Upper lobe of left lung (tissue), 6 donors: ENCODE measurements at regions not wholly inside any gene's neighbourhood (a gene's known extent, or its start where the extent isn't known, plus 50 kb on each side); places are given as distances from the start of the nearest gene placed in this dataset.

Experiments used
- ATAC-seq, 2 donors: fragments of 200-7000 bp; cut with Tn5 transposase; one replicate each; pipeline ENCODE4 v1.9.1; 2022; ENCODE audit warnings: mild to moderate bottlenecking in 2 of 2, moderate library complexity in 2 of 2; ENCODE audit not compliant: low FRiP score in 2 of 2
- DNase-seq, 2 donors: peaks; one replicate each; pipeline ENCODE4 v3.0.0-alpha.2; 2019 to 2020
- H3K27ac ChIP-seq, 4 donors: fragments of 200-600 bp; sonication (generic); one replicate each; pipeline ENCODE4 v1.5.1; 2016 to 2019
- H3K27me3 ChIP-seq, 4 donors: fragments of 200-600 bp; sonication (generic); one replicate each; pipeline ENCODE4 v1.5.1; 2017 to 2019
- H3K36me3 ChIP-seq, 4 donors: fragments of 200-600 bp; sonication (generic); one replicate each; pipeline ENCODE4 v1.5.1; 2016 to 2019
- H3K4me1 ChIP-seq, 4 donors: fragments of 200-600 bp; sonication (generic); one replicate each; pipeline ENCODE4 v1.5.1; 2018 to 2019
- H3K4me3 ChIP-seq, 4 donors: fragments of 200-600 bp; sonication (generic); one replicate each; pipeline ENCODE4 v1.5.1; 2017 to 2019; ENCODE audit warnings: mild to moderate bottlenecking in 2 of 4, moderate library complexity in 1 of 4
- H3K9me3 ChIP-seq, 4 donors: fragments of 200-600 bp; sonication (generic); one replicate each; pipeline ENCODE4 v1.5.1; 2018 to 2019
- CTCF ChIP-seq, 6 experiments: fragments of 450-650 bp in 4 of 6; fragments of 200-600 bp in 2 of 6; sonication (generic) in 2 of 6; IDR thresholded peaks; one replicate each; pipeline ENCODE4 v1.5.1; 2016 to 2019; ENCODE audit warnings: antibody characterized with exemption in 6 of 6
- EP300 ChIP-seq, 4 donors: sonication (generic); formaldehyde crosslinking; IDR thresholded peaks; one replicate each; pipeline ENCODE4 v1.5.1; 2017; ENCODE audit warnings: antibody characterized with exemption in 4 of 4, control low read depth in 2 of 4
- POLR2A ChIP-seq, 4 donors: fragments of 450-650 bp; IDR thresholded peaks; one replicate each; pipeline ENCODE4 v1.5.1; 2016 to 2017; ENCODE audit warnings: antibody characterized with exemption in 4 of 4, mild to moderate bottlenecking in 2 of 4
- POLR2AphosphoS5 ChIP-seq, 2 donors: sonication (generic); formaldehyde crosslinking; IDR thresholded peaks; one replicate each; pipeline ENCODE4 v1.5.1; 2017; ENCODE audit warnings: antibody characterized with exemption in 2 of 2
- WGBS, 2 donors: methylation state at CpG; one replicate each; pipeline ENCODE4 v1.1.5; 2017 to 2018; 5-methylcytosine and 5-hydroxymethylcytosine counted together
- donor health status: DM: no; HTN: no; CAD: no; lungs with moderate emphysema.
- donor health status: DM: no; HTN: yes; CAD: no; lungs with severe emphysema.

- Histone ChIP-seq H3K27ac (peak overlapping the region in 3 of 4 donors; percentile 15 to 89 (median 46)), H3K27me3 (peaks cover 0 to 6% (median 0%) of the 10 kb centered on the region in 4 donors), H3K36me3 (no peaks in the 10 kb centered on the region), H3K4me3 (peak overlapping the region in 2 of 4 donors; percentile 72 to 75), H3K9me3 (no peaks in the 10 kb centered on the region), H3K4me1 (peaks cover 4 to 17% (median 13%) of the 10 kb centered on the region in 4 donors)
- DNase-seq = no peak
- ATAC-seq = no peak
- TF ChIP-seq CTCF (IDR thresholded peaks at IDR 0.05) (no peak), POLR2AphosphoS5 (IDR thresholded peaks at IDR 0.05) (no peak), POLR2A (IDR thresholded peaks at IDR 0.05) (no peak), EP300 (IDR thresholded peaks at IDR 0.05) (no peak)
- 72 to 76% methylated on average over 6 of the region's 6 CpGs for WGBS, 2 donors
Observed at GRCh38 chr4:71189471-71189870, 149.3 kb upstream of the SLC4A4 start.

GRCh38 chr4:71194454-71194853 lies 144.4 kb upstream of the SLC4A4 start:
- DNase-seq (no peak), ATAC-seq (no peak)
- WGBS, 2 donors = 45 to 54% methylated on average over 1 of the region's 1 CpG

GRCh38 chr4:71195924-71196323 lies 142.9 kb upstream of the SLC4A4 start:
- no peak for TF ChIP-seq POLR2A (IDR thresholded peaks at IDR 0.05)
- no peak for TF ChIP-seq EP300 (IDR thresholded peaks at IDR 0.05)
- no peak for TF ChIP-seq CTCF (IDR thresholded peaks at IDR 0.05)
- TF ChIP-seq POLR2AphosphoS5 (IDR thresholded peaks at IDR 0.05) = no peak
- DNase-seq = no peak
- H3K36me3 ChIP-seq = no peaks in the 10 kb centered on the region
- H3K27me3 ChIP-seq = no peaks in the 10 kb centered on the region
- H3K4me3 ChIP-seq = no peak overlapping the region
- peaks cover 0 to 10% (median 3%) of the 10 kb centered on the region in 4 donors for H3K4me1 ChIP-seq
- ATAC-seq = peak in 1 of 2 donors; percentile 82
- WGBS, 2 donors = 67 to 74% methylated on average over 4 of the region's 4 CpGs
- H3K27ac ChIP-seq = no peak overlapping the region
- no peaks in the 10 kb centered on the region for H3K9me3 ChIP-seq

More at GRCh38 chr4:71194454-71194853, 144.4 kb upstream of the SLC4A4 start:
- Histone ChIP-seq H3K4me1 (peaks cover under 1 to 10% (median 3%) of the 10 kb centered on the region in 4 donors), H3K27ac (no peak overlapping the region), H3K4me3 (no peak overlapping the region), H3K36me3 (no peaks in the 10 kb centered on the region), H3K9me3 (no peaks in the 10 kb centered on the region), H3K27me3 (no peaks in the 10 kb centered on the region)
- TF ChIP-seq POLR2A (IDR thresholded peaks at IDR 0.05) (no peak), EP300 (IDR thresholded peaks at IDR 0.05) (no peak), CTCF (IDR thresholded peaks at IDR 0.05) (no peak), POLR2AphosphoS5 (IDR thresholded peaks at IDR 0.05) (no peak)

GRCh38 chr4:71198958-71199357 lies 139.9 kb upstream of the SLC4A4 start:
- Histone ChIP-seq H3K4me3 (no peak overlapping the region), H3K4me1 (peaks cover 0 to 10% (median 3%) of the 10 kb centered on the region in 4 donors), H3K27ac (no peak overlapping the region), H3K9me3 (no peaks in the 10 kb centered on the region), H3K36me3 (no peaks in the 10 kb centered on the region), H3K27me3 (no peaks in the 10 kb centered on the region)
- WGBS, 2 donors = 63 to 69% methylated on average over 2 of the region's 2 CpGs
- DNase-seq (no peak), ATAC-seq (no peak)
- no peak for TF ChIP-seq POLR2A (IDR thresholded peaks at IDR 0.05)
- no peak for TF ChIP-seq POLR2AphosphoS5 (IDR thresholded peaks at IDR 0.05)
- no peak for TF ChIP-seq CTCF (IDR thresholded peaks at IDR 0.05)
- no peak for TF ChIP-seq EP300 (IDR thresholded peaks at IDR 0.05)

GRCh38 chr4:71201057-71201456 lies 137.8 kb upstream of the SLC4A4 start:
- Histone ChIP-seq H3K9me3 (no peaks in the 10 kb centered on the region), H3K4me1 (peaks cover 0 to 2% (median under 1%) of the 10 kb centered on the region in 4 donors), H3K27me3 (no peaks in the 10 kb centered on the region), H3K36me3 (no peaks in the 10 kb centered on the region), H3K4me3 (no peak overlapping the region), H3K27ac (no peak overlapping the region)
- WGBS, 2 donors = 54 to 64% methylated on average over 2 of the region's 2 CpGs
- DNase-seq (no peak), ATAC-seq (no peak)
- TF ChIP-seq EP300 (IDR thresholded peaks at IDR 0.05) = no peak
- no peak for TF ChIP-seq POLR2A (IDR thresholded peaks at IDR 0.05)
